ENCODE measurements at regions not wholly inside any gene's neighbourhood (a gene's known extent, or its start where the extent isn't known, plus 50 kb on each side); places are given as distances from the start of the nearest gene placed in this dataset.

GRCh38 chr9:13529321-13530104 lies 250.0 kb upstream of the MPDZ start:
- Histone ChIP-seq H3K4me1 (replicated peaks in 1 of 2) (peaks cover 0 to 4% of the 10 kb centered on the region in 2 donors), H3K4me3 (no peak overlapping the region), H3K27ac (no peak overlapping the region)
- in situ Hi-C loops (cut with MboI; ENCODE audit: low pct_unique_long_range_greater_than_20kb in 2 of 9, low sequenced_read_pairs in 9 of 9, unreplicated experiment in 9 of 9), result no loop called here
- ATAC-seq (replicated peaks in 6 of 8), result peak in 2 of 8 experiments; percentile 69 to 87
- 62 to 100% (median 90%) methylated on average over 1 to 4 of the region's 6 CpGs; no CpG with 5 or more reads in 3 of the 10 experiments for WGBS, 10 experiments

- Histone ChIP-seq H3K4me3 (no peak overlapping the region), H3K27ac (no peak overlapping the region), H3K4me1 (replicated peaks in 1 of 2) (peaks cover 0 to 3% of the 10 kb centered on the region in 2 donors)
- in situ Hi-C loops (cut with MboI; ENCODE audit: low pct_unique_long_range_greater_than_20kb in 2 of 9, low sequenced_read_pairs in 9 of 9, unreplicated experiment in 9 of 9), result no loop called here
- 66 to 100% (median 93%) methylated on average over 1 to 9 of the region's 9 CpGs for WGBS, 10 experiments
- ATAC-seq (replicated peaks in 6 of 8), result no peak
These were observed 244.8 kb upstream of the MPDZ start for GRCh38 chr9:13524245-13524644.

- Histone ChIP-seq H3K4me1 (replicated peaks in 1 of 2) (peaks cover 0 to 3% of the 10 kb centered on the region in 2 donors), H3K27ac (no peak overlapping the region), H3K4me3 (no peak overlapping the region)
- 29 to 100% (median 92%) methylated on average over 1 to 2 of the region's 2 CpGs; no CpG with 5 or more reads in 1 of the 10 experiments for WGBS, 10 experiments
- ATAC-seq (replicated peaks in 6 of 8), result no peak
- in situ Hi-C loops (cut with MboI; ENCODE audit: low pct_unique_long_range_greater_than_20kb in 2 of 9, low sequenced_read_pairs in 9 of 9, unreplicated experiment in 9 of 9), result no loop called here
These were observed 240.6 kb upstream of the MPDZ start for GRCh38 chr9:13520069-13520468.

GRCh38 chr9:13513716-13514444 lies 234.4 kb upstream of the MPDZ start:
- H3K4me1 ChIP-seq (replicated peaks in 1 of 2), result peaks cover 10 to 11% of the 10 kb centered on the region in 2 donors
- in situ Hi-C loops (cut with MboI; ENCODE audit: low pct_unique_long_range_greater_than_20kb in 2 of 9, low sequenced_read_pairs in 9 of 9, unreplicated experiment in 9 of 9), result no loop called here
- H3K4me3 ChIP-seq, result no peak overlapping the region
- WGBS, 10 experiments, result 0 to 92% (median 44%) methylated on average over 1 to 16 of the region's 16 CpGs
- peak overlapping the region; percentile 18 to 42 for H3K27ac ChIP-seq
- peak; percentile 62 to 98 (median 90) for ATAC-seq (replicated peaks in 6 of 8)

GRCh38 chr9:13513286-13513685 lies 233.8 kb upstream of the MPDZ start:
- WGBS, 10 experiments, result 15 to 91% (median 73%) methylated on average over 1 to 6 of the region's 6 CpGs; no CpG with 5 or more reads in 1 of the 10 experiments
- Histone ChIP-seq H3K4me1 (replicated peaks in 1 of 2) (peaks cover 10 to 11% of the 10 kb centered on the region in 2 donors), H3K4me3 (no peak overlapping the region), H3K27ac (no peak overlapping the region)
- ATAC-seq (replicated peaks in 6 of 8), result peak in 3 of 8 experiments; percentile 6 to 18 (median 11)
- in situ Hi-C loops (cut with MboI; ENCODE audit: low pct_unique_long_range_greater_than_20kb in 2 of 9, low sequenced_read_pairs in 9 of 9, unreplicated experiment in 9 of 9), result no loop called here

GRCh38 chr9:13508681-13509080 lies 229.2 kb upstream of the MPDZ start:
- Histone ChIP-seq H3K4me1 (replicated peaks in 1 of 2) (peaks cover 4 to 6% of the 10 kb centered on the region in 2 donors), H3K4me3 (no peak overlapping the region), H3K27ac (no peak overlapping the region)
- in situ Hi-C loops (cut with MboI; ENCODE audit: low pct_unique_long_range_greater_than_20kb in 2 of 9, low sequenced_read_pairs in 9 of 9, unreplicated experiment in 9 of 9), result no loop called here
- no peak for ATAC-seq (replicated peaks in 6 of 8)

- in situ Hi-C loops (cut with MboI; ENCODE audit: low pct_unique_long_range_greater_than_20kb in 2 of 9, low sequenced_read_pairs in 9 of 9, unreplicated experiment in 9 of 9), result no loop called here
- 8 to 100% (median 83%) methylated on average over 1 to 2 of the region's 2 CpGs; no CpG with 5 or more reads in 4 of the 10 experiments for WGBS, 10 experiments
These were observed 228.6 kb upstream of the MPDZ start for GRCh38 chr9:13508086-13508485.

GRCh38 chr9:13505797-13506196 lies 226.3 kb upstream of the MPDZ start:
- H3K4me3 ChIP-seq, result no peak overlapping the region
- 55 to 100% (median 87%) methylated on average over 1 to 3 of the region's 3 CpGs; no CpG with 5 or more reads in 1 of the 10 experiments for WGBS, 10 experiments
- H3K4me1 ChIP-seq (replicated peaks in 1 of 2), result no peaks in the 10 kb centered on the region
- ATAC-seq (replicated peaks in 6 of 8), result peak in 3 of 8 experiments; percentile 19 to 56 (median 40)
- no peak overlapping the region for H3K27ac ChIP-seq
- in situ Hi-C loops (cut with MboI; ENCODE audit: low pct_unique_long_range_greater_than_20kb in 2 of 9, low sequenced_read_pairs in 9 of 9, unreplicated experiment in 9 of 9), result no loop called here

More at GRCh38 chr9:13508086-13508485, 228.6 kb upstream of the MPDZ start:
- H3K27ac ChIP-seq, result no peak overlapping the region
- H3K4me1 ChIP-seq (replicated peaks in 1 of 2), result no peaks in the 10 kb centered on the region
- ATAC-seq (replicated peaks in 6 of 8), result no peak
- H3K4me3 ChIP-seq, result no peak overlapping the region

GRCh38 chr9:13503599-13503998 lies 224.1 kb upstream of the MPDZ start:
- no peak overlapping the region for H3K4me3 ChIP-seq
- in situ Hi-C loops (cut with MboI; ENCODE audit: low pct_unique_long_range_greater_than_20kb in 2 of 9, low sequenced_read_pairs in 9 of 9, unreplicated experiment in 9 of 9), result no loop called here
- H3K4me1 ChIP-seq (replicated peaks in 1 of 2), result no peaks in the 10 kb centered on the region
- no peak overlapping the region for H3K27ac ChIP-seq
- 75 to 100% (median 89%) methylated on average over 1 to 2 of the region's 2 CpGs; no CpG with 5 or more reads in 1 of the 10 experiments for WGBS, 10 experiments
- no peak for ATAC-seq (replicated peaks in 6 of 8)

- 62 to 100% (median 86%) methylated on average over 3 to 5 of the region's 6 CpGs; no CpG with 5 or more reads in 4 of the 10 experiments for WGBS, 10 experiments
- Histone ChIP-seq H3K4me3 (no peak overlapping the region), H3K27ac (no peak overlapping the region), H3K4me1 (replicated peaks in 1 of 2) (no peaks in the 10 kb centered on the region)
- in situ Hi-C loops (cut with MboI; ENCODE audit: low pct_unique_long_range_greater_than_20kb in 2 of 9, low sequenced_read_pairs in 9 of 9, unreplicated experiment in 9 of 9), result no loop called here
- peak in 2 of 8 experiments; percentile 4 to 13 for ATAC-seq (replicated peaks in 6 of 8)
These were observed 223.0 kb upstream of the MPDZ start for GRCh38 chr9:13502484-13502883.

- Histone ChIP-seq H3K27ac (no peak overlapping the region), H3K4me3 (no peak overlapping the region), H3K4me1 (replicated peaks in 1 of 2) (no peaks in the 10 kb centered on the region)
- ATAC-seq (replicated peaks in 6 of 8), result peak in 3 of 8 experiments; percentile 65 to 74 (median 73)
- in situ Hi-C loops (cut with MboI; ENCODE audit: low pct_unique_long_range_greater_than_20kb in 2 of 9, low sequenced_read_pairs in 9 of 9, unreplicated experiment in 9 of 9), result no loop called here
- 80 to 100% (median 100%) methylated on average over 1 of the region's 1 CpG; no CpG with 5 or more reads in 6 of the 10 experiments for WGBS, 10 experiments
These were observed 221.5 kb upstream of the MPDZ start for GRCh38 chr9:13501018-13501417.

GRCh38 chr9:13500034-13500433 lies 220.5 kb upstream of the MPDZ start:
- no peaks in the 10 kb centered on the region for H3K4me1 ChIP-seq (replicated peaks in 1 of 2)
- no peak overlapping the region for H3K27ac ChIP-seq
- in situ Hi-C loops (cut with MboI; ENCODE audit: low pct_unique_long_range_greater_than_20kb in 2 of 9, low sequenced_read_pairs in 9 of 9, unreplicated experiment in 9 of 9), result no loop called here
- 60 to 100% (median 80%) methylated on average over 1 of the region's 1 CpG; no CpG with 5 or more reads in 6 of the 10 experiments for WGBS, 10 experiments
- ATAC-seq (replicated peaks in 6 of 8), result peak in 6 of 8 experiments; percentile 17 to 87 (median 70)
- H3K4me3 ChIP-seq, result no peak overlapping the region

GRCh38 chr9:13493697-13494096 lies 214.2 kb upstream of the MPDZ start:
- Histone ChIP-seq H3K4me3 (no peak overlapping the region), H3K27ac (no peak overlapping the region), H3K4me1 (replicated peaks in 1 of 2) (peaks cover 16 to 20% of the 10 kb centered on the region in 2 donors)
- ATAC-seq (replicated peaks in 6 of 8), result no peak
- in situ Hi-C loops (cut with MboI; ENCODE audit: low pct_unique_long_range_greater_than_20kb in 2 of 9, low sequenced_read_pairs in 9 of 9, unreplicated experiment in 9 of 9), result no loop called here
- WGBS, 10 experiments, result 17 to 100% (median 100%) methylated on average over 2 to 3 of the region's 3 CpGs; no CpG with 5 or more reads in 1 of the 10 experiments

All from motor neuron (in vitro differentiated cells).